UCSD-AML1 (cell line): ENCODE measurements at regions not wholly inside any gene's neighbourhood (a gene's known extent, or its start where the extent isn't known, plus 50 kb on each side); places are given as distances from the start of the nearest gene placed in this dataset.

Experiments used
- DNase-seq: peaks from one replicate; lab custom pipeline; 2025; ENCODE audit not compliant: unreplicated experiment; lab: John Stamatoyannopoulos, UW

DNA sequence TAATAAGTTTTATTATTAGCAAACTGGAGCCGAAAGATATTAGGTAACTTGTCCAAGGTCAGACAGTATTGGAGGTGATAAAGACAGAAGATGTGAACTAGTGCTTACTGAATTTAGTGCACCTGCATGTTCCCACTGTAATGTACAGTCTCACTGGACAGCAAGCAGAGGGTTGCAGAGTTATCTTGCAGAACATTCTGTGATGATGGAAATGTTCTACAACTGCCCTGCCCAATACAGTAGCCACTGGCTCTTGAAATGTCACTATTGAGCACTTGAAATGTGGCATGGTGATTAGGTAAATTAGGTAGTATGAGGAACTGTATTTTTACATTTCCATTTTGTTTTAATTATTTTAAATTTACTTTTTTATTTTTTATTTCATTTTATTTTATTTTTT is 356.6 kb downstream of the EPHA4 start:
- no peak for DNase-seq

DNA sequence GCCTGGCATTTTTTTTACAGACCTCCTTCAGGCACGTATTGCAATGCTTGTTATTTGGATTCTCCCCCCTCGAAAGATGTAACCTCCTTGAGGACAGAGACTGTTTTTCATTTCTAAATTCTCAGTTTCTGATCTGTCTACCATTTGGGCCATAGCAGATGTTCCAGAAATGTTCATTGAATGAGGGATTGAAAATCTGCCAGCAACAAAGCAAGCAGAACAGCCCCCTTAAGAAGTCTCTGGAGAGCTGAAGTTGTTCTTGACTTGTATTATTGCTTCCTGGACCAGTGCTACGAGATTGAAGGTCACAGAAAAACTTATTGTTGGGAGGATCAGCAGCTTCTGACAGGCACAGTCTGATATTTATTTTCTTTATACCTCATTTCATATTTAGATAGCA is 355.5 kb downstream of the EPHA4 start:
- no peak for DNase-seq

DNA sequence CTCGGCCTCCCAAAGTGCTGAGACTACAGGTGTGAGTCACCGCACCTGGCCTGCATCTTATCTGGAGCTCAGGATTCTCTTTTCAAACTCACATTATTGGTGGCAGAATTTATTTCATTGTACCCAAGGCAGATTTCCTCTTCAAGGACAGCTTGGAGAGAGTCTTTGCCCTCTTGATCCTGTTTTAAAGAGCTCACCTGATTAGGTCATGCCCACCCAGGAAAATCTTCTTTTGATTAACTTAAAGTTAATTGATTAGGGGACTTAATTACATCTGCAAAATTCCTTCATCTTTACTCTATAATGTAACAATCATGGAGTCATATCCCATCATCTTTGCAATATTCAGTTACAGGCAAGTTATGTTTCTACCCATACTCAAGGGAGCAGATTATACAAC is 346.4 kb downstream of the EPHA4 start:
- no peak for DNase-seq

DNA sequence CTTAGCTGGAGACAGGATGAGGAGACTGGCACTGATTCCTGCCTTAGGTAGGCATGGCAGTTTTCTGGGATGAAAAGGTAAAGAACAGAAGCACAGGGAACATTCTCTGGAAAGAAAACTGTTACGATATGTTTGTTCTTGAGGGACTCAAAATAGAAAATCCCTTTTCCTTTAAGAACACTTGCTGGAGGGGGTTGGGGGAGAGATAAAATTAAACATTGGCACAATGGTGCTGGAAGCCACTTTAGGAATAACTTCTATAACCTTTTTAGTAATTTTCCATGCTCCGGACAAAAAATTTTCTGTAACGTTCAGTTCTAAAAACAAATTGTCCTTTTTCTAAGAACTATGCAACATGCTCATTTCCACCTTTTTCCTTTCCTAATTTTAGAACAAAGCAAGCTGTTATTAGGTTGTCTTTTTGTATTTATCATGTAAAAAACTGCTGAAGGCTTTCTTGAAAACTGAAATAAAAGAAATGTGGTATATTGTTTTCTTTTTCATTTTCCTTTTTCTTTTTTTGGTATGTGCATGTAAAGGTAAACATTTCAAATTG is 343.8 kb downstream of the EPHA4 start:
- DNase-seq: no peak

DNA sequence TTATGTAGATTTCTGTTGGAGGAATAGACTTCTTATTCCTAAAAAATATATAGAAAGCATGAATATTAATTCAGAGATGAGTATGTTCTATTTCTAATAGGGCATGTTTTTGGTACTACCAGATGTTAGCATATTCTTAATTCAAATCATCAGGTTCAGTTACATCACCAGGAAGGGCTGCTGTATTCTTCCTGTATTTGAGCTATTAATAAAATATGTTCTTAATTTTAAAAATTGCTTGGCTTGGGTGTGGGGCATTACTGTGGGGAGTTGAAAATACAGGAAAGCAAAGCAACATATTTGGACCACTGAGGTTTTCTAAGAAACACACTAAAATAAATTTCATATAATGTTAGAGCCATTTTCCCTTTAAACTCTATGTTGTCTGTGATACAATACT is 343.0 kb downstream of the EPHA4 start:
- no peak for DNase-seq

DNA sequence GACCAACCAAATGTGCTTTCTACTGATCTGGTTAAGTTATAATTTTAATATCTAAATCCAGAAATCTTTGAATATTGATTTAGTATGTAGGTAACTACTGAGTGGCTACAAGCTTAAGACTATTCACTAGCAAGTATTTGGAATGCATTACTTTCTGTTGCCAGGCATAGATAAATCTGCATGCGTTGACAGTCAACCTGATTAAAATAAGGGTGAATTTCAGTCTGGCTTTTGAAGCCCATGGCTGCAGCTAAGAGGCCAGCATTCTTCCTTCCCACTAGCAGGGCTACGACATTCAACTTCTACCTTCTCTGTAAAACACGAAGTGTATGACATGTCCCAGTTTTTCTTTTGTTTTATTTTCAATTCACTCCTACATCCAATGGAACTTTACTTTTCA is 340.6 kb downstream of the EPHA4 start:
- no peak for DNase-seq

DNA sequence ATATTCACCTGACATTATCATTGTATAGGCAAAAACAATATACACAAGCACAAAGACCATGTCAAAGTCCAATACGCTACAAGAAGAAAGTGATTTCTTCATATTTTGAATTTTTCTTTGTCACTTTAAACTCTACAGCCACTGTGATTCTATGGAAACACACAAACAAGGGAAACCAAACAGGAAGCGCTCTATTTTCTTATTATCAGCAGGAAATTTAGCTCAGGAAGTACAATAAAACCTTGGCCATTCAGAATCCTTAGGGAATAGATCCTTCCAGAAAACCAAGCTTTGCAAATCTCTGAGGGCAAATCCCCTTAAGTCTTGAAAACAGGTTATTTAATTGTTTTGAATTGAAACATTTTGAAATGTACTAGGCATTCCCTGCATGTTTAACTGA is 336.2 kb downstream of the EPHA4 start:
- no peak for DNase-seq

DNA sequence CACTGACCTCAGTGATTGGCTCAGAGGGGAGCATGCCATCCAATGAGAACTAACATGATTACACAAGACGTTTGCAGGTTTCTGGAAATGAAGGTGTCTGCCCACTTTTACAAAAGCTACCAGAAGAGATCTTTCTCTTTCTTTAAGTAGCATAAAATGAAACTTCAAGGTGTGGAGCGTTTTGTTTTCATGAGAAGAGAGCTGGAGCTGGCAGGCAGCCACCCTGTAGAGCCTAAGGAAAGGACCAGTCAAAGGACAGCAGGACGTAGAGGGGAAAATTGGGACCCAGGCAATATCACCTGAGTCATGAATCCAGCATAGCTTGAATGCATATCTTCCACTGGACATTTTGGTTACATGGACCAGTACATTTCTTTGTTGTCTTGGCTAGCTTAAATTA is 331.0 kb downstream of the EPHA4 start:
- DNase-seq: no peak

DNA sequence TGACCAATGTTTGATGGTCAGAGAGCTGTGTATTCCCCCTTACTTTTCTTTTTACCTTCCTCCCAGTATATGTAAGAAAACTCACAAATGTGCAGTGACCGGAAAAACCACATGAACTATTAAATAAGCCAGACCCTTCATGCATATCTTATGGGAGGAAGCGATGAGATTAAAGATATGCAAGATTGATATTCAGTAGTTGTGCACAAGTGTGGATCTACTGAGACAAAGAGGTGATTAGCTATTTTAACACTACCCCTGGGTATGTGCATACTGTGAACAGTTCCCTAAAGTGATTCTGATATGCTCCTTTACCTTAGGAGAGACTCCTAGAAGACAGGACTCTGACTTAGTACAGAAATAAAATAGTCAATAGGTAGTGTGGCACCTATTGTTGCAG is 328.3 kb downstream of the EPHA4 start:
- no peak for DNase-seq

DNA sequence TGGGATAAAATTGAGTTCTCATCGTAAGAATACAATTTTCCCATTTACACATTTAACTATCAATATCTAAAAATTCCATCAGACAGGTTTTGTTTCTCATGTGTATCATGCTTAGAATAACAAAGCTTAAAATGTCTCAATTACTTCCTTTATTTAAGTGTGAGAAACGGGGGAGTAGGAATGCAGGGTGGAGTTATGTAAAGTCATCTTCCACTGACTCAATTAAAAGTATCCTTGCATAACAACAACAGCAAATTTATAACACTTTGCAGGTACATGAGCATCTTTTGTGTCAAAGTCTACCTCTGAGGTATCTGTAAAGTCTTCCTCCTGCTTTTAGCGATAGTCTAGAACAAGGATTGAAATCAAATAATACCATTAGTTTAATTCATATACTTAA is 327.1 kb downstream of the EPHA4 start:
- DNase-seq: no peak

DNA sequence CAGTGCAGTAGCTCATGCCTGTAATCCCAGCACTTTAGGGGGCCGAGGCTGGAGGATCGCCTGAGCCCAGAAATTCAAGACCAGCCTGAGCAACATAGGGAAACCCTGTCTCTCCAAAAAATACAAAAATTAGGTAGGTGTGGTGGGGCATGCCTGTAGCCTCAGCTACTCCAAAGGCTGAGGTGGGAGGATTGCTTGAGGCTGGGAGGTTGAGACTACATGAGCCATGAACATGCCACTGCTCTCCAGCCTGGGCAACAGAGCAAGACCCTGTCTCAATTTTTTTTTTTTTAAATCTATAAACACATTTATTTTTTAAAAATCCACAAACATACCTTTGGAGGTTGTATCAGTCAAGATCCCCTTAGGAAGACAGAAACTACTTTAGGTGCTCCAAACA is 326.3 kb downstream of the EPHA4 start:
- DNase-seq: no peak

DNA sequence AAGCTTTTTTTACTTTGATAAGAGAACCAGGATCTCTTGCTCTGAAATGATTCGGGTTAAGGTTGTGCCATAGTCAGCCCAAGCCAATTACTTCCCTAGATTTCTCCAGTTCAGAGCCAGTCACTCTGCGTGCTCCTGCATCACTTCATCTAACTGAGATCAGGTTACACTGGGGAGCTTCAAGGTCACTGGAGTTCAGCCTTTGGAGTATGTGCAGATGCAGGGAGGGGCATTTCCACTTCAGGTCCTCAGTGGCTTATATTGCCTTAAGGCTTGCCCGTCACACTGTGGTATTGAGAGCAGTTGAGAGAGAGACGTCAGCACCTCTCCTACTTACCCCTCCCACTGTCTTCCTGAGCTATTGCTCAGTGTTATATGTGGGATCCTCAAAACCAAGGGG is 317.8 kb downstream of the EPHA4 start:
- no peak for DNase-seq

DNA sequence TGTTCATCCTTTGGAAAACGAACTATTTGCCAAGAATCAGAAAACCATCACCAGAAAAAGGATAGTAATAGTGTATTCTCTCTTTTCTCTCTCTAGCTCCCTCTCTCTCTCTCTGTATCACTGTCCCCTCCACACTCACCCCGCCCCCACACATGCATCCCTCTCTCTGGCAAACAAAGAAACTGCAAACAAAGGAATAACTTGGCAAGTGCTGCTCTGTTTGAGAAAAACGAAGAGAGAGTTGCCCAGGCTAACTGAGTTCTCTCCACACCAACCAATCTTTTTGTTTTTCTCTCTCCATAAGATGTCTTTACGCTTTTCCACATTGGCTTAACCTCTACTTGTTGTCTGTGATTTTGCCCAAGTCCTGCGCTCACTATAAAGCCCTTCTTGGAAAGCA is 316.2 kb downstream of the EPHA4 start:
- DNase-seq: no peak

DNA sequence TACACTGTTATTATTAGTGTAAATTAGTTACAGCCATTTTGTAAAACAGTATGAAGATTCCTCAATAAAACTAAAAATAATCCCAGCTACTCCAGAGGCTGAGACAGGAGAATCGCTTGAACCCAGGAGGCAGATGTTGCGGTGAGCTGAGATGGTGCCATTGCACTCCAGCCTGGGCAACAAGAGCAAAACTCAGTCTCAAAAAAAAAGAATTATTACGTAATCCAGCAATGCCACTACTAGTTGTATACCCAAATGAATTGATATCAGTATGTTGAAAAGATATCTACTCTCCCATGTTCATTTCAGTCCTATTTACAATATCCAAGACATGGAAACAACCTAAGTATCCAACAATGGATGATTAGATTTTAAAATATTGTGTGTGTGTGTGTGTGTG is 313.6 kb downstream of the EPHA4 start:
- DNase-seq: no peak

DNA sequence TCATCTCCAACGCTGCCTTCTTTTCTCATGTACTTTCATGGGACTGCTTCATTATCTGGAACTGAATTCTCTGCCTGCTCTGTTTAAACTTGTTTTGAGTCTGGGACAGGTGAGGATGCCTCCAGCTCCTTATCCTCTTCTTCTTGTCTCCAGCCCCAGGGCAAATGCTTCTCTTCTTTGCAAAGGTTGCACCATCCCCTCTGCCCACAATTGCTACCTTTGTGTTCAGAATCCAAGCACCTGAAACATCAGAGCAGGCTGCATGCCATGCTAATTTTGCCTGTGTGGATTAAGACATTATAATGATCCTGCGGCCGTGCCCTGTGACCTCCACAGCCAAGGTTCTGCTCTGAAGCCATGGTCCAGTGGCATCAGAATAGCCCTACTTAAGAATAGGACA is 309.5 kb downstream of the EPHA4 start:
- no peak for DNase-seq

DNA sequence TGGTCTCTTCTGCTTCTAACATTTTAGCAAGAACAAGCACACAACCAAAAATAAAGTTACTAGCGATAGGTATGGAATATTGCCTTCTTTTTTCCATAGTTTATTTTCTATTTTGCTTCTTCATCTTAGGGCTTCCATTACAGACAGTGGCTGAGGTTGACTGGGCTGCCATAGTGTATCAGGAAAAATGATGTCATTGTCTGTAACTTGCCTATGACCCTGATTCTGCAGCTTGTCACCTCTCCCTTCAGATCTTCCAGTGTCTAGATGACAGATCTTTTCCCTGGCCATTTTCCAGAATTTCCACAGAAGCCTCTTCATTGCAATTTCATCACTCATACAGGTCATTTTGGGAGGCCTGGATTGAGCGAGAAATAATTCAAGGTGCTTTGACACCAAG is 308.5 kb downstream of the EPHA4 start:
- no peak for DNase-seq

DNA sequence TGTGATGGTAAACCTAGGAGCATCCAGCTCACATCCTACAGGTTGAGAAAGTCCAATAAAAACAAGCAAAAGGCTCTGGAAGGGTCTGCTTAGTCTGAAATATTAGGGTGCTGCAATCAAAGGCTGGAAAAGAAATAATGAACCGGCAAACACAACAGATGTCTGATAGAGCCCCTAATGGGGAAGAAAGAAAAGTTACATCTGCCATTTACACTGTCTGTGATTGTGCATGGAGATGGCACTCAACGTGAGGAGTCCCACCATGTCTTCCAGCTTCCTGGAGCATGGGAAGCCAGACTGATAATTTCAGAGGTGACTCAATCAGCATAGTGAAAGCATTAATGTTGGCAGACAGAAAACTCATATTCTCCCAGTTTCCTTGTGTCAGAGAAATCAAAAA is 307.8 kb downstream of the EPHA4 start:
- no peak for DNase-seq

DNA sequence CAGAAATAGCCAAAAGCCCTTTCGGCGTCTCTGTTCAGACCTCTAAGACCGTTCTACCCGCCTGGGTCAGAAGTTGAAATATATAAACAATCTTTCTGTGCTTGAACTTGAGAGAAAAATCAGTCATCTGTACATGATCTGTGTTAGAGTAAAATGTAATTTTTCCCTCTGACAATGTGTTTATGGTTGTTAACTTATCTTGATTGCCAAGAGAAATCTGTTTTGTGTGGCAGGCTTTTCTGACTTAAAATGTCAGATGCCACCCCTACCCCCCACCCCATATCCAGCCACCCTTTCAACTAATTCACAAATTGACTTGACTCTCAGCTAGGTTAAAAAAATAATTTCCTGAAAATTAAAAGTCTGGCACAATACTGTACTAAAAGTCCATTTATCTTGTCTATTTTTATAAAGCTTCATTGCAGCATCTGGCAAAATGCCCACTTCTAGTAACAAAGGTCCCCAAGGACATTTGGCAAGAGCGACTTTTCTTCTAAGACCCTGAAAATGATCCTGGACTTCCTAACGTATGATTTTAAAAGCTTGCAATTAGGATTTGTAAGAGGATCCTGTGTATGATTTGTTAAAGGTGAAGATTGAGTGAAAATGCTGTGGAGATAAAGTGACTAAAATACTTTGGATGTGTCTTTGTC is 304.2 kb downstream of the EPHA4 start:
- no peak for DNase-seq

DNA sequence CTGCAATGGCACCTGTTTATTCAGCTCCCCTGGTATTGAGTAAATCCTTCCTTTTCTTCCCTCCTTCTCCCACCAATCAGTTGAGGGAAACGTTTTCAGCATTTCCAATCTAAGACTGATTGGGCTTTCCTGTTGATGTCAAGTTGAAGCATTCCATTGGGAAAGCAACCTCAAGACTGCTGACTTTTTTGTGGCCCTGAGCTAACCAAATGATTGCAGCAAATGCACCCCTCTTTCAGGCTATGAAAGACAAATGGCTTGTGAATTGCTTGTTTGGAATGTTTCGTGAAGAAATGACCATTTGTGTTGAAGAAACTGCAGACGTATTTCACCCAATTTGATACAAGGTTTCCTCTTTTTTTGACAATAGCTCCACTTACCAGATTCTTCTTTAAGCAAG is 303.5 kb downstream of the EPHA4 start:
- no peak for DNase-seq

DNA sequence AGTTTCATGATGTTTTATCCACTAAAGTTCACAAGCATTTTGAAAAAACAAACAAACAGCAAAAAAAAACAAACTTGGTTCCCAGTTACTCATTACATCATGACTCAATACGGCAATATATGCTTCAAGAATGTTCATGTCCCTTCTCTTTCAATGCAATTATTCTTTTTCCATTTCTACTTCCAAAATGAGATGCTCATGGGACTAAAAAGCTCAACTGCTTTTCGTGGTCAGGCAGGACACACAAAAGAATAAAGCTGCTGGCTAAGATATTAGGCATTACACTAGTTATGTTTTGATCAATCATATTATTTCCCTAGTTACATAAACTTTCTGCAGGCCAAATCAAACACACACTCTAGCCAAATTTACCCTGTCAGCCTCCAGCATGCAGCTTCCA is 301.3 kb downstream of the EPHA4 start:
- DNase-seq: no peak

DNA sequence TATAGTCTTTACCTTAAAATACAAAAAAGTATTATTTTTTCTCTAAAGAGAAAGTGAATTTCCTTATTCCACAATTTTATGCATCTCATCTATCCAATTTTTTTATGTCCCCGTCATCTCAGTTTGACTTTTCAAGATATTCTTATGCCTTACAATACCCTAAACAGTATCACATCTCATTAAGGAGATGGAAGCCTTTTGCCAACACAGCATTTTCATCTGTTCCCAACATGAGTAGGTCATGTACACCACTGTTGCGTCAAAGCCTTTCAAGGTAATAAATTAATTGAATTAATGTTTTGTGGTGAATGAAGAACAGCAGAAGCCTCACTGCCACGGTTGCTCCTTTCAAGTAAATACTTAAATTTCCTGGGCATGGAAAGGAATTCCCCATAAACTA is 299.4 kb downstream of the EPHA4 start:
- DNase-seq: no peak

DNA sequence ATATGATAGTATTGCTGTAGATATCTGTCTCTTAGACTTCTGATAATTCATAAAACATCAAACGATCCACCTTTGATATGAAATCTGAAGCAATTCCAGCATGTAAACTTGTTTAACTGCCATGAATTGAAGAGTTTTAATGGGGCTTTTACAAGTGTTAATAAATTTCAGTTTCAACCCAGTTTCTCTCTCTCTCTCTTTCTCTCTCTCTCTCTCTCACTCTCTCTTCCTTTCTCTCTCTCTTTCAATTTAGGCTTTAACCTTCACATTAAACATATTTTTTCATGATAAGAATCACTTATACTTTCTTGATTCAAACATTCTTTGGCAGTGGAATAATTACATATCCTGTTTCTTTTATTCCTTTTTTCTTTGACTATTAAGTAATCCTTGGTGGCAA is 296.1 kb downstream of the EPHA4 start:
- no peak for DNase-seq

DNA sequence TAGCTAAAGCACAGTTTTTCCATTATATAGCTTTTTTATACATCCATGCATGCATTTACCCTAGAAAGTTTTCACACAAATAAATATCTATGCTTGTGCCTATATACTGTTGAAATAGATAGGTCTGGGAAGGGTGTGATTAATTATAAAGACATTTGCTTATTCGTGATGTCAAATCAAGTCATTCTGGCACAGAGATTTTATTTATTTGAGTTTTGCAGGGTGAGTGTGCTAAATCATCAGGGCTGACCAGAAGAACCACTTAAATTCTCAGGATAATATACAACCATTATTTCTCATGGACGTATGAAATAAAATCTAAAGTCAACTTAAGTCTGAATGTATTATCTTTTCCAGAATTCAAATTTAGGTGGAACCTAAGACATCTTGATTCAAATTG is 295.5 kb downstream of the EPHA4 start:
- no peak for DNase-seq

DNA sequence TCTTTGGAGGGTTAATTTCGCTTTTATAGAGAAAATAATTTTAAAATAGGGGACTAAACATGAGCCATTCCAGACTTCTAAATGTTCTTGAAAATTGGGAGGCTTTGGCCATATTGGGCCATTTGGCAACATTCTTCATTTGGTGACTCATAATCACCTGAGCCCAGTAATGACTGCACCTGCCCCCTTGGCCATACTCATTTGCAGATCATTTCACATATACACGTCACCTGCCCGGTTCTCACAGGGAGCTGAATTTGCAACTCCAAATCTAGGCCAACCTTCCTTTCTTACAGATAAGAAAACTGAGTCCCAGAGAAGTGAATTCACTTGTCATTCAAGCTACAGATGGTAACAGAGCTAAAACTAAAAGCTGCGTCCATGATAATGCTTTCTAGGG is 289.7 kb downstream of the EPHA4 start:
- DNase-seq: no peak
